GM12801 (cell line): ENCODE measurements at regions not wholly inside any gene's neighbourhood (a gene's known extent, or its start where the extent isn't known, plus 50 kb on each side); places are given as distances from the start of the nearest gene placed in this dataset.

Source experiments
- TF ChIP-seq, protein P1 (sequence below): IDR thresholded peaks from one replicate; pipeline ENCODE4 v1.5.1; 2011; ENCODE audit warnings: control low read depth; ENCODE audit not compliant: insufficient read length; ENCODE audit errors: extremely low read depth

DNA sequence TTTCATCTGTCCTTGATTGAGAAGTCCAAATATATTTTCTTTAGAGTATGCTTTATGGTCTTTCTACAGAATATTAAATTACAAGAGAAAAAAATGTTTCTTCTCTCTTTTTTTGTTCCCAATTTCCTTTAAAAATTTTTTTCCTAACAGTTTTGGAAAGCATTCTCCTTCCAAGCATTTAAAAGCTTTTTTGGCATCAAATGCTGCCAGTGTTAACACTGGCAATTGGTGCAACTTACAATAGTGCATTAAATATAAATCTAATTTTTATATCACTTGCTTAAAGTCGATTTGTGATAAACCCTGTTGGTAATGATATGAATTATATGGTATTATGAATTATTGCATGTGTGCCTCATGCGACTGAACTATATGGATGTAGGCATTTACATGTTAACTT, 165.9 kb upstream of the ELL2 start:
- TF ChIP-seq, protein P1, sequence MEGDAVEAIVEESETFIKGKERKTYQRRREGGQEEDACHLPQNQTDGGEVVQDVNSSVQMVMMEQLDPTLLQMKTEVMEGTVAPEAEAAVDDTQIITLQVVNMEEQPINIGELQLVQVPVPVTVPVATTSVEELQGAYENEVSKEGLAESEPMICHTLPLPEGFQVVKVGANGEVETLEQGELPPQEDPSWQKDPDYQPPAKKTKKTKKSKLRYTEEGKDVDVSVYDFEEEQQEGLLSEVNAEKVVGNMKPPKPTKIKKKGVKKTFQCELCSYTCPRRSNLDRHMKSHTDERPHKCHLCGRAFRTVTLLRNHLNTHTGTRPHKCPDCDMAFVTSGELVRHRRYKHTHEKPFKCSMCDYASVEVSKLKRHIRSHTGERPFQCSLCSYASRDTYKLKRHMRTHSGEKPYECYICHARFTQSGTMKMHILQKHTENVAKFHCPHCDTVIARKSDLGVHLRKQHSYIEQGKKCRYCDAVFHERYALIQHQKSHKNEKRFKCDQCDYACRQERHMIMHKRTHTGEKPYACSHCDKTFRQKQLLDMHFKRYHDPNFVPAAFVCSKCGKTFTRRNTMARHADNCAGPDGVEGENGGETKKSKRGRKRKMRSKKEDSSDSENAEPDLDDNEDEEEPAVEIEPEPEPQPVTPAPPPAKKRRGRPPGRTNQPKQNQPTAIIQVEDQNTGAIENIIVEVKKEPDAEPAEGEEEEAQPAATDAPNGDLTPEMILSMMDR, result no peak

DNA sequence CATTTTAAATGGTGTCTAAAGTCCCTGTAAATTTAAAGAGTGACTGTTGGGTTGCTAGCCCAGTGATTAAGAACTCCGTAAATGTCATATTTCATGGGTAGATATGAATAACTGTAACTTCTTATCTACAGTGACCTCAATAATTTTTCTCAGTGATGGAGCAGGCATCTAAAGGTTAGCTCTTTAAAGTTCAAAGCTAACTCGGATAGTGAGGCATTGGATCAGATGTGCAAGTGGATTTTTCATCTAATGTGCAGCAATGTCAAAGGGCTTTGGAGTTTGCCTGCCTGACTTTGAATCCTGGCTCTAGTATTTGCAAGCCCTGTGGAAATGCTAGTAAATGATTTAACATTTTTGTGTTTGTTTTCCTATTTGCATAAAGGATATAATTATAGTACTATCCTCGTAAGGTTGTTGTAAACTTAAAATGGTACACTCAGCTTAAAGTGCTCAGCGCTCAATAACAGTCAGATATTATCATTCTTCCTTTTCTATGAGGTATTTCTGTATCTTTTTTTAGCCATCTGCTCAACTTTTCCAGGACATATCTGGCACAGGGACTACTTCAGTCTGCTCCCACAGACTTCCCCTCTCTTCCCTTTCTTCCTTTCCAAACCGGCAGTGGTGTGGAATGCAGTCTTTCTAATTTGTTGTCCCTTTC, 163.7 kb upstream of the ELL2 start:
- TF ChIP-seq, protein P1, result no peak

DNA sequence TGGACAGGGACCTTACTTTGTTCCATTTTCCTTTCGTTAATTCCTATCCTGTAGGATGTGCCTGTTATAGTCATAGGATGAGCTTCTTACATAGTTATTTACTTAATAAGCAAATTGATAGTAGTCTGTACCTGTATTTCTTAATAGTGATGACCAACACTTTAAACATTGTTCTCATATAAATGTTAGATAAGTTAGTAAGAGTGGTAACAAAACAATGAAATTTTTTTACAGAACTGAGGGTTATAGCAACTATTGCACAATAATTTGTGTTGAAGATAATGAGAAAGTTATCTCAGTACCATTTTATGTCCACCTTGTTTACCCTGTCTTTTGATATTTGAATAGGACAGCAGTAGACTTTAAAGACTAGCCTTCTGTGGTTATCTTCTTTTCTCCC, 162.9 kb upstream of the ELL2 start:
- TF ChIP-seq, protein P1, result no peak

DNA sequence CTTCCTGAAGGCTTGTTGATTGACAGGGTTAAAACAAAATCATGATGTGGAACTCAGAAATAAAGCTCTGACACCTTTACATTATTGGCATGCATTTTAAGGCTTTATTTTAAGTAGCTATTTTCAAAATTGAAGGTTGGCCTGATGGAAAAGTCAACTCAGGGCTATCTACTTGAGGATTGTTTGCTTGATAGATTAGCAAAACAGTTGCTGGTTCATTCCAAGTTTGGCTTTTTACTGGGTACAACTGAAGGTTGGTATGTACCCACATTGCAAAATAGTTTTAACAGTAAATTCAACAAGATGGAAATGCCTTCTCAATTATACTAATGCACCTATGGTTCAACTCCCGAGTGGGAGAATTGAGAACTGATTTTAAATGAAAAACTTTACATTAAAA, 161.8 kb upstream of the ELL2 start:
- TF ChIP-seq, protein P1, result no peak

DNA sequence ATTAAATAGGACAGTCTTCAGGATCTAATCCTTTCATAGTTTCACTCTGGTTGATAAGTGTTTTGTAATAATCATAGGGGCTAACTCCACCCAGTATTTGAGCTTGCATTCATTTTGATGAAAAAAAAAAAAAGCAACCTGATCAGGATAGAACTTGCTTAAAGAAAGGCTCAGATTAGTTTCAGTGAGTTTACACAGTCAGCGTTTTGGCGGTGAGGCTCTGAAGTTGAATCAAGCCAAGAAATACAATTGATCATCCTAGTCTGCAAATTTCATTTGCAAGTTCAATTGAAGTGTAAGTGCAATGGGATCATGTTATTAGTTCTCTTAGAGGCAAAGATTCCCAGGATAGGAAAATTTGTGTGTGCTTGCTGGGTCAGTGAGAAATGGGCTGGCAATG, 159.7 kb upstream of the ELL2 start:
- TF ChIP-seq, protein P1, result no peak

DNA sequence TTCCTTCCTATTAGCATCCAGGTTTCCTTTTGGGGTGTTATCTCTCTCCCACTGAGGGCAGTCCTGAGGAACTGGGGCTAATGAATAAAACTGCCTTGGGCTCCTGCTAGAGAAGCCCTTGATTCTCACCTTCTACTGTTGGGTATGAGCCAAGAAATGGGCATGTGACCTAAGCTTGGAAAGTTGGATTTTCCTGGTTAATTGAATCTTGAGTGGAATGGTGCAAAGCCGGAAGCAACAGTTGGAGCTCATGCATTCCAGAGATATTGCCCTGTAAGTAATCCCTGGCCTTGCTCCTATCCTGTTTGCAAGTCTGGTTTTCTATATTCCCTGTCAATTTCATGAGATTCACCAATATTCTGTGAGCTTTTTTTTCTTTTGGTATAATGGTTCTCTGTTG, 158.5 kb upstream of the ELL2 start:
- TF ChIP-seq, protein P1, result no peak

DNA sequence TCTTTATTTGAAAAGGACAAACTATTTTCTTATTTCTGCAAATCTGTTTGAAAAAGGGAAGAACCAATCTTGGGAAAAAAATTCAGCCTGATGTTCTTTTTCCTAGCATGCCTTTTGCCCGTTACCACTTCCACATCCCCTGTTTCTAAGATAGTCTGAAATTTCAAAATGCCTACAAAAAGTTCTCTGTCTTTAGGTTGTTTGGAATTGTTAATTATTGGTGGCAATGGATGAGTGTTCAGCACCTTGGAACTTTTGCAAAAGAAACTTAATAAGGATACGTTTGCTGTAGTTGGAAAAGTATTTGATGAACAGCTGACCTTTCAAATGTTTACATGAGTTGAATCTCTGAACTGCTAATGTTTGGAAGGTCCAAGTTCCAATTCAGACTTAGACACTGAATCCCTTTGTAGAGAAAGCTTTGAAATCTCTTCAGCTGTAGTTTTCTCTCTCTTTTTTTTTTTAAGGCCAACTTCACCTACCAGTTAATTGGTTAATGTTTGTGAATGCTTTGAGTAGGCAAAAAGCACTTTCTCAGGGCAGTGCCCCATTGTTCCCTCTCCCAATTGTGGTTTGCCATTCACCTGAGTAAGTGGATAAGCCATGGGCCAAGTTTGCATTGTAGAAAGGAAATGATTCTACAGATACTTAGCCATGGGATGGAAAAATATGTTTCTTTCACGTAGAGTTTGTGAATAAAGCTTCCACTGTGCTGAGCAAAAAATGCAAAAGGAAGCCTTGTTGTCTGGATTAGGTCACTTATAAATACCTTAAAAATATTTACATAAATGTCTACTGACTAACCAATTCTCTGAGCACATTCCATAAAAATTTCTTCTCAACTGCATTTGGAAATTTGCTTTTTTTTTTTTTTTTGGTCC, 156.4 kb upstream of the ELL2 start:
- TF ChIP-seq, protein P1, result no peak
